ENCODE measurements at regions not wholly inside any gene's neighbourhood (a gene's known extent, or its start where the extent isn't known, plus 50 kb on each side); places are given as distances from the start of the nearest gene placed in this dataset.

GRCh38 chr3:135812057-135812456 lies 153.5 kb upstream of the PPP2R3A start:
- intact Hi-C loops (cut with DNase I), result no loop called here
- Histone ChIP-seq H3K4me3 (no peak overlapping the region), H3K36me3 (no peaks in the 10 kb centered on the region), H3K4me1 (no peaks in the 10 kb centered on the region), H3K27ac (no peak overlapping the region), H3K9me3 (no peaks in the 10 kb centered on the region), H3K27me3 (peaks cover 0 to 60% (median 15%) of the 10 kb centered on the region in 7 donors)
- TF ChIP-seq CTCF (IDR thresholded peaks at IDR 0.05), result no peak
- ATAC-seq, result no peak
- no peak for DNase-seq
- WGBS, 2 donors, result 80 to 83% methylated on average over 7 of the region's 7 CpGs

GRCh38 chr3:135834465-135834864 lies 131.1 kb upstream of the PPP2R3A start:
- intact Hi-C loops (cut with DNase I), result loop anchor here in 1 of 10 donors (10.0 kb wide), 1 partner anchor 120 kb away; no protein-coding TSS in a partner anchor
- Histone ChIP-seq H3K4me1 (no peaks in the 10 kb centered on the region), H3K4me3 (no peak overlapping the region), H3K9me3 (no peaks in the 10 kb centered on the region), H3K36me3 (no peaks in the 10 kb centered on the region), H3K27me3 (peaks cover 0 to 3% (median 0%) of the 10 kb centered on the region in 7 donors), H3K27ac (no peak overlapping the region)
- no peak for DNase-seq
- ATAC-seq, result no peak
- no peak for TF ChIP-seq CTCF (IDR thresholded peaks at IDR 0.05)

GRCh38 chr3:135837977-135838631 lies 127.4 kb upstream of the PPP2R3A start:
- intact Hi-C loops (cut with DNase I), result loop anchor here in 1 of 10 donors (10.0 kb wide), 1 partner anchor 123 kb away; no protein-coding TSS in a partner anchor
- WGBS, 2 donors, result 74 to 78% methylated on average over 5 of the region's 5 CpGs

GRCh38 chr3:135840436-135840835 lies 125.1 kb upstream of the PPP2R3A start:
- H3K36me3 ChIP-seq, result no peaks in the 10 kb centered on the region
- 75 to 85% methylated on average over 1 of the region's 1 CpG for WGBS, 2 donors
- ATAC-seq (no peak), DNase-seq (no peak)
- H3K27ac ChIP-seq, result no peak overlapping the region
- no peak for TF ChIP-seq CTCF (IDR thresholded peaks at IDR 0.05)
- no peaks in the 10 kb centered on the region for H3K9me3 ChIP-seq
- H3K4me1 ChIP-seq, result no peaks in the 10 kb centered on the region
- H3K4me3 ChIP-seq, result no peak overlapping the region
- H3K27me3 ChIP-seq, result peaks cover 0 to 5% (median 0%) of the 10 kb centered on the region in 7 donors
- intact Hi-C loops (cut with DNase I), result no loop called here

More at GRCh38 chr3:135837977-135838631, 127.4 kb upstream of the PPP2R3A start:
- Histone ChIP-seq H3K27me3 (peaks cover 0 to 3% (median 0%) of the 10 kb centered on the region in 7 donors), H3K36me3 (no peaks in the 10 kb centered on the region), H3K4me1 (no peaks in the 10 kb centered on the region), H3K9me3 (no peaks in the 10 kb centered on the region), H3K4me3 (no peak overlapping the region), H3K27ac (no peak overlapping the region)
- DNase-seq (no peak), ATAC-seq (no peak)
- no peak for TF ChIP-seq CTCF (IDR thresholded peaks at IDR 0.05)
